PC-3 (cell line): ENCODE measurements at regions not wholly inside any gene's neighbourhood (a gene's known extent, or its start where the extent isn't known, plus 50 kb on each side); places are given as distances from the start of the nearest gene placed in this dataset.

ENCODE experiments used
- EZH2 ChIP-seq: fragments of 300-600 bp; sonication (generic); IDR thresholded peaks from one replicate; pipeline ENCODE4 v1.6.1; 2017; ENCODE audit warnings: antibody characterized with exemption, mild to moderate bottlenecking, low read length; ENCODE audit not compliant: unreplicated experiment
- EZH2phosphoT487 ChIP-seq: fragments of 300-600 bp; sonication (generic); IDR thresholded peaks from 2 replicates; pipeline ENCODE4 v1.6.1; 2018; ENCODE audit warnings: mild to moderate bottlenecking, antibody characterized with exemption, low read length, borderline replicate concordance

- TF ChIP-seq EZH2phosphoT487 (no peak), EZH2 (no peak)
These were observed 511.1 kb upstream of the BRINP1 start for GRCh38 chr9:119880361-119880760.
